Ovary (tissue), 3 donors: ENCODE measurements at regions not wholly inside any gene's neighbourhood (a gene's known extent, or its start where the extent isn't known, plus 50 kb on each side); places are given as distances from the start of the nearest gene placed in this dataset.

Experiments
- POLR2A ChIP-seq: fragments of 450-650 bp; IDR thresholded peaks from one replicate; pipeline ENCODE4 v1.6.1; 2017; ENCODE audit warnings: antibody characterized with exemption, mild to moderate bottlenecking, moderate library complexity
- TF ChIP-seq, protein P1 (sequence below), 3 donors: fragments of 450-650 bp in 2 of 3; fragments of 200-600 bp in 1 of 3; IDR thresholded peaks; one replicate each; pipeline versions ENCODE4 v1.5.1 to v1.8.0; 2016 to 2022; ENCODE audit warnings: antibody characterized with exemption in 3 of 3, mild to moderate bottlenecking in 1 of 3
- donor health status: DM: no; HTN: no; CAD: no.

DNA sequence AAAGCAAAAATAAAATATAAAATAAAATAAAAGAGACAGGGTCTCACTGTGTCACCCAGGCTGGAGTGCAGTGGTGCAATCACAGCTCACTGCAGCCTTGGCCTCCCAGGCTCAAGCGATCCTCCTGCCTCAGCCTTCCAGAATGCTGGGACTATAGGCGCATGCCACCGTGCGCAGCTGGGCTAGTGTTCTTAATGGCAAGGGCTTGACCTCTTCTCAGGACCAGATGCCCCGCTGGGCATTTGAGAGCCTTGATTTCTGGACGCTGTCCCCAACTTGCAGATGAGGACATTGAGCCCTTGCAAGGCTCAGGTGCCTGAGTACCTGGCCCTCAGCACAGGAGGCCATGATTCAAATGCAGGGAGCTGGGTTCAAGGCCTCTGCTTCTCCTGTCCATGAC, 82.6 kb downstream of the DHCR7 start:
- TF ChIP-seq, protein P1, sequence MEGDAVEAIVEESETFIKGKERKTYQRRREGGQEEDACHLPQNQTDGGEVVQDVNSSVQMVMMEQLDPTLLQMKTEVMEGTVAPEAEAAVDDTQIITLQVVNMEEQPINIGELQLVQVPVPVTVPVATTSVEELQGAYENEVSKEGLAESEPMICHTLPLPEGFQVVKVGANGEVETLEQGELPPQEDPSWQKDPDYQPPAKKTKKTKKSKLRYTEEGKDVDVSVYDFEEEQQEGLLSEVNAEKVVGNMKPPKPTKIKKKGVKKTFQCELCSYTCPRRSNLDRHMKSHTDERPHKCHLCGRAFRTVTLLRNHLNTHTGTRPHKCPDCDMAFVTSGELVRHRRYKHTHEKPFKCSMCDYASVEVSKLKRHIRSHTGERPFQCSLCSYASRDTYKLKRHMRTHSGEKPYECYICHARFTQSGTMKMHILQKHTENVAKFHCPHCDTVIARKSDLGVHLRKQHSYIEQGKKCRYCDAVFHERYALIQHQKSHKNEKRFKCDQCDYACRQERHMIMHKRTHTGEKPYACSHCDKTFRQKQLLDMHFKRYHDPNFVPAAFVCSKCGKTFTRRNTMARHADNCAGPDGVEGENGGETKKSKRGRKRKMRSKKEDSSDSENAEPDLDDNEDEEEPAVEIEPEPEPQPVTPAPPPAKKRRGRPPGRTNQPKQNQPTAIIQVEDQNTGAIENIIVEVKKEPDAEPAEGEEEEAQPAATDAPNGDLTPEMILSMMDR (IDR thresholded peaks at IDR 0.05) = no peak
- no peak for TF ChIP-seq POLR2A
